AG10803 (cell line): ENCODE measurements at regions not wholly inside any gene's neighbourhood (a gene's known extent, or its start where the extent isn't known, plus 50 kb on each side); places are given as distances from the start of the nearest gene placed in this dataset.

Experiments
- DNase-seq: peaks from one replicate; pipeline ENCODE4 v3.0.0; 2010; ENCODE audit warnings: low read depth
- H3K4me3 ChIP-seq: 2 replicates; pipeline ENCODE4 v1.5.1; 2011; ENCODE audit warnings: mild to moderate bottlenecking, low read length, control low read depth
- TF ChIP-seq, protein P1 (sequence below): conservative IDR thresholded peaks from 2 replicates; pipeline ENCODE4 v1.5.1; 2011; ENCODE audit warnings: mild to moderate bottlenecking, low read length, control low read depth, inconsistent platforms

DNA sequence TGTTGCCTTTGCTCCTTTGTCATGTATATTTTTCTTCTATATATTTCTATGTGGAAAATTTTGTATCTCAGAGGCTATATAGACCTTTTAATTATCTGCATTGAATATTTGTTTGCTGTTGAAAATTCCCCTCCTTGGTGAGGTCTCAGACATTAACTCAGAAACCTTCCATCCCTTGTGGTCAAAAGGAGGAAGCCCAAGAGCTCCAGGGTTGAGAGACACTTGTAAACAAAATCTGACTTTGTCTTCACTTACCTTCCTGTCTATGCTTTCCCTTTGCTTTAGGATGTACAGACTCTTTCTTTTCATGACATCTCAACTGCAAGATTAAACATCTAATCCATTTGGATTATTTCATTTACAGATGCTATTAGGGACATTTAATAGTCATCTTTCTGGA lies 157.5 kb downstream of the PCDH20 start:
- TF ChIP-seq, protein P1, sequence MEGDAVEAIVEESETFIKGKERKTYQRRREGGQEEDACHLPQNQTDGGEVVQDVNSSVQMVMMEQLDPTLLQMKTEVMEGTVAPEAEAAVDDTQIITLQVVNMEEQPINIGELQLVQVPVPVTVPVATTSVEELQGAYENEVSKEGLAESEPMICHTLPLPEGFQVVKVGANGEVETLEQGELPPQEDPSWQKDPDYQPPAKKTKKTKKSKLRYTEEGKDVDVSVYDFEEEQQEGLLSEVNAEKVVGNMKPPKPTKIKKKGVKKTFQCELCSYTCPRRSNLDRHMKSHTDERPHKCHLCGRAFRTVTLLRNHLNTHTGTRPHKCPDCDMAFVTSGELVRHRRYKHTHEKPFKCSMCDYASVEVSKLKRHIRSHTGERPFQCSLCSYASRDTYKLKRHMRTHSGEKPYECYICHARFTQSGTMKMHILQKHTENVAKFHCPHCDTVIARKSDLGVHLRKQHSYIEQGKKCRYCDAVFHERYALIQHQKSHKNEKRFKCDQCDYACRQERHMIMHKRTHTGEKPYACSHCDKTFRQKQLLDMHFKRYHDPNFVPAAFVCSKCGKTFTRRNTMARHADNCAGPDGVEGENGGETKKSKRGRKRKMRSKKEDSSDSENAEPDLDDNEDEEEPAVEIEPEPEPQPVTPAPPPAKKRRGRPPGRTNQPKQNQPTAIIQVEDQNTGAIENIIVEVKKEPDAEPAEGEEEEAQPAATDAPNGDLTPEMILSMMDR = no peak
- DNase-seq = no peak
- H3K4me3 ChIP-seq = no peak overlapping the region

DNA sequence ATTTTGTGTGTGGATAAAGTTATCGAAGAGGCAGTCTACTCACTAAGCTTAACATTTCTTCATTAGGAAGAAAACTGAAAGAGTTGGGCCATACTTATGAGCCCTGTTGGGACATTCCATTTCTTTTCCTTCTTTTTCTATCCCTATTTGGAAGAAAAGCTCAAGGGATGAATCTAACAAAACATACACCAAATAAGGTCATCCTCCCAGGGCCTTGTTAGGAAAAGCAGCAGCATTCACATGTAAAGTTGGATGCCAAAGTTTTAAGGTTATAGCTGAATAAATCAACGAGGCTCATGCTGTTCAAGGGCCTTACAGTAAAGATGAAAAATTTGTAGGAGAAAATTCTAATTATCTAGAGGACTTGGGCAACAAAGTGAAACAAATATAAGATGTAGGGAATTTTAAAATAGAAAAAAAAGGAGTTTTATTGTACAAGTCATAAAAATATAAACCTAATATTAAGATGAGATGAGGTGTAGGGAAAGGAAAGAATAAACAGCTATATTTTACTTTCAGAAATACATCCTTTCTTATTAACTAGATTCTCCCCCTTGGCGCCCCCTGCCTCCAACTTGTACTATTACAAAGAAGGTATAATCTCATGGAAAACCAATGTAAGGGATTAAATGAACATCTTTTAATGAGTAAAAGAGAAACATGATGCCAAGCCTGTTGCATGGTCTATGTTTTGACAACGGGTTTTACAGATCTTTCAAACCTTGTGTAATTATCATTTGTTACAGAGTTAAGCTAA lies 160.4 kb downstream of the PCDH20 start:
- TF ChIP-seq, protein P1 = no peak
- H3K4me3 ChIP-seq = no peak overlapping the region
- no peak for DNase-seq

DNA sequence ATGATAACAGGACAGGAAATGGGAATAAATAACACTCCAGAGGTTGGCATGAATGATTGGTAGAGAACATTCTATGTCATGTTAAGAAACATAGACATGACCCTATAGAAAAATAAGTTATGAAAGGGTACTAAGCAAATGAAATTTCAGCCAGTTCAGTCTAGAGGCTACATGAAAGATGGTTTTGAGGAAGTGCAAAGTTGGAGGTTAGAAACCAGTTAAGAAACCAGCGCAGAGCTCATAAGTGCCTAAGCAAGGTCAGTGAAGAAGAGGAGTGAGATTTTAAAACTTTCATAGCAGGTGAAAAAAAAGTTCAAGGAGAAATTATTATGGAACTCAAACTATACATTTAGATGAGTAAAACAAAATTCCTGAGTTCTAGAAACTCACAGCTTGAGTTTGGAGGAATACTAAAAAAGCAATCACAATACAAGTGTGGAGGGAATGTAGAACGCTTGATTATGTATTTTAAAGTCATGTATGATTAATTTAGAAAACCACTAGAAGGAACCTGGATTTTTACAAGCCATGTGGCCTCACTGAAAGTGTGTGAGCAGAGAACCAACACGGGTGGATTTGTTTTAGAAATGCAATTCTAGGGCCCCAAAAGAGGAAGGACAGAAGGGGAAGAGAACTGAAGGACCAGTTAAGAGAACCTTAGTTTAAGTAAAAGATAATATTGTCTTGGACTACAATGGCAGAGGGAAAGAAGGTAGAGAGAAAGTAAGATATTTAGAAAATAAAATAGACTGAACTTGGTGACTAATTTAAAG lies 162.4 kb downstream of the PCDH20 start:
- no peak for DNase-seq
- no peak overlapping the region for H3K4me3 ChIP-seq
- TF ChIP-seq, protein P1 = no peak

DNA sequence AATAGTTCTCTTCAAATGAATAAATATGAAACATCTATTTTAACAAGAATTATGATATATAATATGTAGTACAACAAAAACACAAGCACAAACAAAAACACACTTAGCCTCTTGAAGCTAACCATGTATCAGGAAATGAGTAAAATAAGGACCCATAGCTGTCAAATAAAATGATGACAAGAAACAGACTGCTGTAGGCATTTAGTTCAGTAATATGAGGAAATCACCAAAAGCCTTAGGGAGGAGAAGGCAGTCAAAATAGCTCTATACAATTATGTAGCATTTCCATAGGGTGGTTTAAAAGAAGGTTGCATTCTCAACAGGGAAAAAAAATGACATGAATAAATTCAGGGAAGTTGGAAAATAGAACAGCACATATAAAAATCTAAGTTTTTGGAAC lies 163.4 kb downstream of the PCDH20 start:
- TF ChIP-seq, protein P1 = no peak

DNA sequence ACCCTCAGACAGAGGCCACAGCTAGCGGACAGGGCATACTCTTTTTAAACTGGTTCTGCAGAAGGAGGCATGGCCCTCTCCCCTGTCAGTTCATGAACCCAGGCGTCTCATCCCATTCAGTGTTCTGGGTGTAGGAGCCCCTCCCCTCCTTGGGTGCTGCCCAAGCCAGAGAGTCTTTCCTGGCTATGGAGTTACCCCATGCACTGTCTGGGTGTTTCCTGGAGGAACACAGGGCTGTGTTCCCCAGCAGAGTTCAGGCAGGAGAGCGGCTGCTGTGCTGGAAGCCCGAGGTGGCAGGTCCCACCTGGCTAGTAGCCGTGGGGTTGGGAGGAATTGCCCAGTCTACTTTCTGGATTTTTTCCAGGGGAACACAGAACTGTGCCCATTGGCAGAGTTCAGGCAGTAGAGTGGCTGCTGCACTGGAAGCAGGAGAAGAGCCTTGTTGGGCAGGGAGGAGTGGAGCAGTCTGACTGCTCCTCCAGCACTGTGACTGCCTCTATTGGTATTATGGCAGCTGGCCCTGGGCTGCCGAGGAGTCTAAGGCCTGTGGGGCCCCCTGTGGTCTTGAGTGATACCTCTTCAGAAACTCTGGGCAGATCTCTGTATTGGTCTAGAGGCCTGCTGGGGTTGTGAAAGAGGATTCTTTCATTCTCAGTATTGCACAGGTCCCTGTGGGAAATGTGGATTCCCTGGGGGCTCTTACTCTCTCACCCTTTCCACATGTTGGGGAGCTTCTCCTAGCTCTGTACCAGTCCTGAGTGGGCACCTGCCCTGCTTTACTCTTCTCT lies 168.3 kb downstream of the PCDH20 start:
- no peak for DNase-seq
- TF ChIP-seq, protein P1 = no peak
- no peak overlapping the region for H3K4me3 ChIP-seq

More for the DNA sequence above, 163.4 kb downstream of the PCDH20 start:
- no peak for DNase-seq
- no peak overlapping the region for H3K4me3 ChIP-seq

DNA sequence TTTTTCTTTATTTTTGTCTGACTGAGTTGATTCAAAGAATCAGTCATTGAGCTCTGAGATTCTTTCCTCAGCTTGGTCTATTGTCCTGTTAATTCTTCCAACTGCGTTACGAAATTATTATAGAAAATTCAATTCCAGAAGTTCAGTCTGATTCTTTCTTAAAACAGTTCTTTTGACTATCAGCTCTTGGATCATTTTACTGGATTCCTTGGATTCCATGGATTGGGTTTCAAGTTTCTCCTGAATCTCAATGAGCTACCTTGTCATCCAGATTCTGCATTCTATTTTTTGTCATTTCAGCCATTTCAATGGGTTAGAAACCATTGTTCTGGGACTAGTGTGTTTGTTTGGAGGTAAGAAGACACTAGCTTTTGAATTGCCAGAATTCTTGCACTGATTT lies 169.3 kb downstream of the PCDH20 start:
- no peak overlapping the region for H3K4me3 ChIP-seq
- TF ChIP-seq, protein P1 = no peak
- DNase-seq = no peak
